ENCODE measurements at regions not wholly inside any gene's neighbourhood (a gene's known extent, or its start where the extent isn't known, plus 50 kb on each side); places are given as distances from the start of the nearest gene placed in this dataset.

- Histone ChIP-seq H2AFZ (ENCODE audit: low read length) (no peak overlapping the region), H3K9ac (ENCODE audit: low read depth, low read length, poor library complexity, severe bottlenecking) (no peak overlapping the region), H4K20me1 (ENCODE audit: insufficient read depth, low read length, poor library complexity, severe bottlenecking) (no peaks in the 10 kb centered on the region), H3K4me3 (ENCODE audit: low read length, poor library complexity, severe bottlenecking) (no peak overlapping the region), H3K79me2 (ENCODE audit: insufficient read depth, low read length) (no peaks in the 10 kb centered on the region), H3K27me3 (ENCODE audit: insufficient read depth, low read length, poor library complexity, severe bottlenecking) (no peaks in the 10 kb centered on the region), H3K4me2 (ENCODE audit: low read depth, low read length, poor library complexity, severe bottlenecking) (no peak overlapping the region), H3K9me2 (replicated peaks; ENCODE audit: low read depth, low read length) (no peaks in the 10 kb centered on the region; the same call in 1 of the 2 replicates), H3K9me3 (ENCODE audit: insufficient read depth, low read depth, low read length) (no peaks in the 10 kb centered on the region), H3K4me1 (ENCODE audit: insufficient read depth, low read length, poor library complexity, severe bottlenecking) (no peaks in the 10 kb centered on the region), H3F3A (ENCODE audit: low read depth) (no peaks in the 10 kb centered on the region), H3K36me3 (ENCODE audit: insufficient read depth, low read length) (no peaks in the 10 kb centered on the region)
- TF ChIP-seq, protein P1, sequence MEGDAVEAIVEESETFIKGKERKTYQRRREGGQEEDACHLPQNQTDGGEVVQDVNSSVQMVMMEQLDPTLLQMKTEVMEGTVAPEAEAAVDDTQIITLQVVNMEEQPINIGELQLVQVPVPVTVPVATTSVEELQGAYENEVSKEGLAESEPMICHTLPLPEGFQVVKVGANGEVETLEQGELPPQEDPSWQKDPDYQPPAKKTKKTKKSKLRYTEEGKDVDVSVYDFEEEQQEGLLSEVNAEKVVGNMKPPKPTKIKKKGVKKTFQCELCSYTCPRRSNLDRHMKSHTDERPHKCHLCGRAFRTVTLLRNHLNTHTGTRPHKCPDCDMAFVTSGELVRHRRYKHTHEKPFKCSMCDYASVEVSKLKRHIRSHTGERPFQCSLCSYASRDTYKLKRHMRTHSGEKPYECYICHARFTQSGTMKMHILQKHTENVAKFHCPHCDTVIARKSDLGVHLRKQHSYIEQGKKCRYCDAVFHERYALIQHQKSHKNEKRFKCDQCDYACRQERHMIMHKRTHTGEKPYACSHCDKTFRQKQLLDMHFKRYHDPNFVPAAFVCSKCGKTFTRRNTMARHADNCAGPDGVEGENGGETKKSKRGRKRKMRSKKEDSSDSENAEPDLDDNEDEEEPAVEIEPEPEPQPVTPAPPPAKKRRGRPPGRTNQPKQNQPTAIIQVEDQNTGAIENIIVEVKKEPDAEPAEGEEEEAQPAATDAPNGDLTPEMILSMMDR (conservative IDR thresholded peaks at IDR 0.05; ENCODE audit: low read length): no peak
- no peak for TF ChIP-seq EZH2phosphoT487 (IDR thresholded peaks at IDR 0.05; ENCODE audit: borderline replicate concordance)
These were observed 461.2 kb upstream of the TMEFF2 start for GRCh38 chr2:192655916-192656315.

GRCh38 chr2:192645811-192646598, 451.3 kb upstream of the TMEFF2 start:
- Histone ChIP-seq H3K27me3 (ENCODE audit: insufficient read depth, low read length, poor library complexity, severe bottlenecking) (no peaks in the 10 kb centered on the region), H3K9ac (ENCODE audit: low read depth, low read length, poor library complexity, severe bottlenecking) (no peak overlapping the region), H4K20me1 (ENCODE audit: insufficient read depth, low read length, poor library complexity, severe bottlenecking) (no peaks in the 10 kb centered on the region), H3F3A (ENCODE audit: low read depth) (no peaks in the 10 kb centered on the region), H2AFZ (ENCODE audit: low read length) (no peak overlapping the region), H3K9me3 (ENCODE audit: insufficient read depth, low read depth, low read length) (no peaks in the 10 kb centered on the region), H3K4me1 (ENCODE audit: insufficient read depth, low read length, poor library complexity, severe bottlenecking) (no peaks in the 10 kb centered on the region), H3K79me2 (ENCODE audit: insufficient read depth, low read length) (no peaks in the 10 kb centered on the region), H3K36me3 (ENCODE audit: insufficient read depth, low read length) (no peaks in the 10 kb centered on the region), H3K4me3 (ENCODE audit: low read length, poor library complexity, severe bottlenecking) (no peak overlapping the region), H3K4me2 (ENCODE audit: low read depth, low read length, poor library complexity, severe bottlenecking) (no peak overlapping the region), H3K9me2 (replicated peaks; ENCODE audit: low read depth, low read length) (no peaks in the 10 kb centered on the region)
- TF ChIP-seq, protein P1 (conservative IDR thresholded peaks at IDR 0.05; ENCODE audit: low read length): no peak
- no peak for TF ChIP-seq EZH2phosphoT487 (IDR thresholded peaks at IDR 0.05; ENCODE audit: borderline replicate concordance)

- Histone ChIP-seq H2AFZ (ENCODE audit: low read length) (no peak overlapping the region), H3K4me2 (ENCODE audit: low read depth, low read length, poor library complexity, severe bottlenecking) (no peak overlapping the region), H3K79me2 (ENCODE audit: insufficient read depth, low read length) (no peaks in the 10 kb centered on the region)
These were observed 439.8 kb upstream of the TMEFF2 start for GRCh38 chr2:192634557-192634956.

More at GRCh38 chr2:192634557-192634956, 439.8 kb upstream of the TMEFF2 start:
- Histone ChIP-seq H3K36me3 (ENCODE audit: insufficient read depth, low read length) (no peaks in the 10 kb centered on the region), H3K9ac (ENCODE audit: low read depth, low read length, poor library complexity, severe bottlenecking) (no peak overlapping the region), H3K4me3 (ENCODE audit: low read length, poor library complexity, severe bottlenecking) (no peak overlapping the region), H3K27me3 (ENCODE audit: insufficient read depth, low read length, poor library complexity, severe bottlenecking) (no peaks in the 10 kb centered on the region), H3K9me3 (ENCODE audit: insufficient read depth, low read depth, low read length) (no peaks in the 10 kb centered on the region), H3F3A (ENCODE audit: low read depth) (no peaks in the 10 kb centered on the region), H4K20me1 (ENCODE audit: insufficient read depth, low read length, poor library complexity, severe bottlenecking) (no peaks in the 10 kb centered on the region), H3K4me1 (ENCODE audit: insufficient read depth, low read length, poor library complexity, severe bottlenecking) (no peaks in the 10 kb centered on the region), H3K9me2 (replicated peaks; ENCODE audit: low read depth, low read length) (no peaks in the 10 kb centered on the region)
- TF ChIP-seq, protein P1 (conservative IDR thresholded peaks at IDR 0.05; ENCODE audit: low read length): no peak
- no peak for TF ChIP-seq EZH2phosphoT487 (IDR thresholded peaks at IDR 0.05; ENCODE audit: borderline replicate concordance)
